ENCODE measurements at regions not wholly inside any gene's neighbourhood (a gene's known extent, or its start where the extent isn't known, plus 50 kb on each side); places are given as distances from the start of the nearest gene placed in this dataset.

GRCh38 chr6:9537381-9537780 lies 877.5 kb downstream of the TFAP2A start:
- Mint-ChIP-seq H3K27me3 (peaks cover 2% of the 10 kb centered on the region), H3K27ac (no peak overlapping the region), H3K4me3 (no peak overlapping the region), H3K4me1 (no peaks in the 10 kb centered on the region), H3K9me3 (ENCODE audit: low read depth) (no peaks in the 10 kb centered on the region), H3K36me3 (ENCODE audit: low read depth) (no peaks in the 10 kb centered on the region)
- ATAC-seq (no peak), DNase-seq (no peak)
- ChIA-PET CTCF (interaction anchor here (0.8 kb wide), 1 partner anchor 892 kb away, joined by 3 read pairs; no protein-coding TSS in a partner anchor), POLR2A (no interaction called here)
- intact Hi-C loops (cut with DNase I, micrococcal nuclease) = no loop called here

- intact Hi-C loops (cut with DNase I, micrococcal nuclease) = no loop called here
- Mint-ChIP-seq H3K36me3 (ENCODE audit: low read depth) (no peaks in the 10 kb centered on the region), H3K27ac (no peak overlapping the region), H3K4me1 (no peaks in the 10 kb centered on the region), H3K27me3 (peaks cover 2% of the 10 kb centered on the region), H3K4me3 (no peak overlapping the region), H3K9me3 (ENCODE audit: low read depth) (peaks cover 2% of the 10 kb centered on the region)
- ATAC-seq = no peak
- CTCF ChIA-PET = no interaction called here
- DNase-seq = no peak
- POLR2A ChIA-PET = no interaction called here
These were observed 879.8 kb downstream of the TFAP2A start for GRCh38 chr6:9535106-9535505.

DNA sequence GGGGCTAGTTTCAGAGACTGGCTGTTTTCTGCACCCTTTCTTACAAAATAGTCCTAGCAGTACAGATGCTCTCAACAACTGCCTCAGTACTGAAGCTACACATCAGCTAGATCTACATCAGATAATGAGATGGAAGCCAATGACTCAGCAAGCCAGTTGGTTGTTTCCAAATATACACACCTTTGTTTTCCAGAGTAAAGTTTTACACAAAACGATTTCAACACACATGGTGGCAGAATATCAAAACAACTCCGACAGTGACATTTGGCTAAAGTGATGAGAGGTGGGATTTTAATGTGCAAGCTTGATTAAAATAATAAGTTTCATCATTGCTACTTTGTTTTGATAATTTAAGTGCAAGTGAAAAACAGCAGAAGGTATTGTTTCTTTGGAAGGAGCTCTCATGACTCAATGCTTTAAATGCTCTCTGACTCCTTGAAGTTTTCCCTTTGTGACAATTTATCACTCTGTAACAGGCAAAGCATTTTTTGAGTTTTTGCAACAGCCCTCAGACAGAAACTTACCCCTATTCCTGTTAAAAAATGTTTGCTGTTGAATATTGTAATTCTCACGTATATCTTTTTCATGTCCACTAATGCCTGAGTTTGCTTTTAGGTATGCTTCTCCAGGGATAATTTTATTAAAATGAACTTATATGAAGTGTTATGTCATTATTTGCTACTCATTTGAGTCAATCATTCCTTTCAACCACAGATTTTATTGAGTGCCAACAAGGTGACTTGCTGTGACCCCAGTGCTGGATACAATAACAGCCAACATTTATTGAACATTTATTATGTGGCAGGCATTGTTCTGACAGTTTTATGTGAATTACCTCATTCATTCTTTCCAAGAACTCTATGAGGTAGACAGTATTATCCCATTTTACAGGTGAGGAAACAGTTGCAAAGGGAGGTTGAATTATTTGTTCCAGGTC lies 882.0 kb downstream of the TFAP2A start:
- CTCF ChIA-PET = interaction anchor here (0.7 kb wide), 1 partner anchor 11 kb away, joined by 3 read pairs; no protein-coding TSS in a partner anchor
- H3K36me3 Mint-ChIP-seq (ENCODE audit: low read depth) = no peaks in the 10 kb centered on the region

GRCh38 chr6:9527679-9528286 lies 887.1 kb downstream of the TFAP2A start:
- ATAC-seq = no peak
- intact Hi-C loops (cut with DNase I, micrococcal nuclease) = no loop called here
- POLR2A ChIA-PET = no interaction called here
- peaks cover 3% of the 10 kb centered on the region for H3K4me1 Mint-ChIP-seq
- no peak overlapping the region for H3K27ac Mint-ChIP-seq
- H3K4me3 Mint-ChIP-seq = no peak overlapping the region
- CTCF ChIA-PET = no interaction called here
- DNase-seq = no peak
- H3K9me3 Mint-ChIP-seq (ENCODE audit: low read depth) = peaks cover 2% of the 10 kb centered on the region
- peaks cover 3% of the 10 kb centered on the region for H3K27me3 Mint-ChIP-seq
- no peaks in the 10 kb centered on the region for H3K36me3 Mint-ChIP-seq (ENCODE audit: low read depth)

More for the DNA sequence above, 882.0 kb downstream of the TFAP2A start:
- Mint-ChIP-seq H3K9me3 (ENCODE audit: low read depth) (peaks cover 2% of the 10 kb centered on the region), H3K27me3 (no peaks in the 10 kb centered on the region), H3K4me3 (no peak overlapping the region), H3K27ac (no peak overlapping the region), H3K4me1 (no peaks in the 10 kb centered on the region)
- no peak for DNase-seq
- POLR2A ChIA-PET = no interaction called here
- intact Hi-C loops (cut with DNase I, micrococcal nuclease) = no loop called here
- no peak for ATAC-seq

DNA sequence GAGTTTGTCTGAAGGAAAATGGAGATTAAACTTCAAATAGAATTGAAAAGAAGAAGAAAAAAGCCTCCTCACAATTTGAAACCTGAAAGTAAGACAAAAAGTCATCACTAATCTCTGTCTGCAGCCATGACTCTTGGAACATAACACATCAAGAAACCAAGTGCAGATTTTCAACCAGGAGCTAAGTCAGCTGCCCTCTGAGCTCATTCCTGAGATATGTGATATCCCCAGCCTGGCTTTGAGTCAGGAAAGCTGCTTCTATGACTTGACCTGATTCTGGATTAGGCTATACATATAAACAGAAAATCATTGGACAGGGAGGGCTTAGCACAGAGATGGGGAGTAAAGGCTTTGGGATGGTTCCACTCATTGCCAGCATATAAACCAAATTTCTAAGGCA lies 891.4 kb downstream of the TFAP2A start:
- Mint-ChIP-seq H3K4me1 (peaks cover 11% of the 10 kb centered on the region), H3K4me3 (no peak overlapping the region), H3K27me3 (peaks cover 3% of the 10 kb centered on the region), H3K9me3 (ENCODE audit: low read depth) (no peaks in the 10 kb centered on the region), H3K36me3 (ENCODE audit: low read depth) (no peaks in the 10 kb centered on the region), H3K27ac (no peak overlapping the region)
- CTCF ChIA-PET = interaction anchor here (0.8 kb wide), 1 partner anchor 1543 kb away, joined by 4 read pairs; no protein-coding TSS in a partner anchor
- intact Hi-C loops (cut with DNase I, micrococcal nuclease) = no loop called here
- ATAC-seq (no peak), DNase-seq (no peak)
- POLR2A ChIA-PET = no interaction called here

GRCh38 chr6:9522101-9522500 lies 892.8 kb downstream of the TFAP2A start:
- H3K4me1 Mint-ChIP-seq = peaks cover 11% of the 10 kb centered on the region
- no peak for ATAC-seq
- intact Hi-C loops (cut with DNase I, micrococcal nuclease) = no loop called here
- CTCF ChIA-PET = interaction anchor here (1.0 kb wide), 1 partner anchor 11 kb away, joined by 3 read pairs; no protein-coding TSS in a partner anchor
- no peak for DNase-seq
- no peaks in the 10 kb centered on the region for H3K9me3 Mint-ChIP-seq (ENCODE audit: low read depth)
- POLR2A ChIA-PET = no interaction called here
- peaks cover 7% of the 10 kb centered on the region for H3K27me3 Mint-ChIP-seq
- H3K36me3 Mint-ChIP-seq (ENCODE audit: low read depth) = no peaks in the 10 kb centered on the region
- no peak overlapping the region for H3K4me3 Mint-ChIP-seq
- no peak overlapping the region for H3K27ac Mint-ChIP-seq

GRCh38 chr6:9521152-9521530 lies 893.7 kb downstream of the TFAP2A start:
- Mint-ChIP-seq H3K4me1 (peaks cover 11% of the 10 kb centered on the region), H3K36me3 (ENCODE audit: low read depth) (no peaks in the 10 kb centered on the region), H3K9me3 (ENCODE audit: low read depth) (no peaks in the 10 kb centered on the region), H3K4me3 (no peak overlapping the region), H3K27ac (peak overlapping the region; percentile 40), H3K27me3 (peaks cover 9% of the 10 kb centered on the region)
- peak; percentile 55 for ATAC-seq
- intact Hi-C loops (cut with DNase I, micrococcal nuclease) = no loop called here
- CTCF ChIA-PET = interaction anchor here (0.7 kb wide), 1 partner anchor 1433 kb away, joined by 3 read pairs; no protein-coding TSS in a partner anchor
- no peak for DNase-seq
- POLR2A ChIA-PET = no interaction called here

DNA sequence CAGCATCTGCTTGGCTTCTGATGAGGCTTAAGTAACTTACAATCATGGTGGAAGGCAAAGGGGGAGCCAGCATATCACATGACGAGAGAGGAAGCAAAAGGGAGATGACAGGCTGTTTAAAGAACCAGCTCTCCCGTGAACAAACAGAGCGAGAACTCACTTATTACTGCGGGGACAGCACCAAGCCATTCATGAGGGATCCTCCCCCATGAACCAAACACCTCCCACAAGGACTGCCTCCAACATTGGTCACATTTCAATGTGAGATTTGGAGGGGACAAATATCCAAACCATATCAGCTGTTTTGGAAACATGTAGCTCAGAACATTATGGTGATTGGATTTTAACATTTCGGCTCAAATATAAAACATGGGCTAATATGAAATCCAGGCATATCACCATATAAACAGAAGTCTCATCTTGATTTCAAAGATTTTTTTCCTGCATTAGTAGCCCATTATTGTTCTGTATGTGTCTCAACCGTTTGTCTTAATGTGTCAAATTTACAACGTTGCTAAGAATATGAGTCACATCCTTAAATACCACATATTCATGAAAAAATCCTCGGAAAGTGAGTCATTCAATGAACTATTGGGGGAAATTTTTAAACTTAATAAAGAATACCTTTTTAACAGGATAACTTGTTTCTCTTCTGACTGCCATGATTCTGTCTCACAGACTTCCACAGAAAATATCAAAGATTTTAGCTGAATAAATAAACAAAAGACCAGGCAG lies 894.3 kb downstream of the TFAP2A start:
- Mint-ChIP-seq H3K9me3 (ENCODE audit: low read depth) (no peaks in the 10 kb centered on the region), H3K4me3 (no peak overlapping the region), H3K36me3 (ENCODE audit: low read depth) (no peaks in the 10 kb centered on the region), H3K27me3 (peaks cover 9% of the 10 kb centered on the region), H3K27ac (peak overlapping the region; percentile 40), H3K4me1 (peaks cover 11% of the 10 kb centered on the region)
- ATAC-seq (peak; percentile 72), DNase-seq (peak; percentile 9)
- intact Hi-C loops (cut with DNase I, micrococcal nuclease) = no loop called here
- ChIA-PET POLR2A (no interaction called here), CTCF (interaction anchor here (0.7 kb wide), 1 partner anchor 1434 kb away, joined by 3 read pairs; no protein-coding TSS in a partner anchor)

GRCh38 chr6:9518431-9518830 lies 896.4 kb downstream of the TFAP2A start:
- H3K4me3 Mint-ChIP-seq = no peak overlapping the region
- no peaks in the 10 kb centered on the region for H3K9me3 Mint-ChIP-seq (ENCODE audit: low read depth)
- H3K4me1 Mint-ChIP-seq = peaks cover 11% of the 10 kb centered on the region
- DNase-seq (no peak), ATAC-seq (no peak)
- H3K36me3 Mint-ChIP-seq (ENCODE audit: low read depth) = no peaks in the 10 kb centered on the region
- POLR2A ChIA-PET = no interaction called here
- CTCF ChIA-PET = no interaction called here
- intact Hi-C loops (cut with DNase I, micrococcal nuclease) = no loop called here
- no peak overlapping the region for H3K27ac Mint-ChIP-seq
- peaks cover 9% of the 10 kb centered on the region for H3K27me3 Mint-ChIP-seq

GRCh38 chr6:9517806-9518205 lies 897.1 kb downstream of the TFAP2A start:
- CTCF ChIA-PET = no interaction called here
- no peak overlapping the region for H3K27ac Mint-ChIP-seq
- H3K9me3 Mint-ChIP-seq (ENCODE audit: low read depth) = no peaks in the 10 kb centered on the region
- DNase-seq (no peak), ATAC-seq (no peak)
- POLR2A ChIA-PET = no interaction called here
- H3K27me3 Mint-ChIP-seq = peaks cover 5% of the 10 kb centered on the region
- H3K36me3 Mint-ChIP-seq (ENCODE audit: low read depth) = no peaks in the 10 kb centered on the region
- peaks cover 8% of the 10 kb centered on the region for H3K4me1 Mint-ChIP-seq
- intact Hi-C loops (cut with DNase I, micrococcal nuclease) = no loop called here
- no peak overlapping the region for H3K4me3 Mint-ChIP-seq

DNA sequence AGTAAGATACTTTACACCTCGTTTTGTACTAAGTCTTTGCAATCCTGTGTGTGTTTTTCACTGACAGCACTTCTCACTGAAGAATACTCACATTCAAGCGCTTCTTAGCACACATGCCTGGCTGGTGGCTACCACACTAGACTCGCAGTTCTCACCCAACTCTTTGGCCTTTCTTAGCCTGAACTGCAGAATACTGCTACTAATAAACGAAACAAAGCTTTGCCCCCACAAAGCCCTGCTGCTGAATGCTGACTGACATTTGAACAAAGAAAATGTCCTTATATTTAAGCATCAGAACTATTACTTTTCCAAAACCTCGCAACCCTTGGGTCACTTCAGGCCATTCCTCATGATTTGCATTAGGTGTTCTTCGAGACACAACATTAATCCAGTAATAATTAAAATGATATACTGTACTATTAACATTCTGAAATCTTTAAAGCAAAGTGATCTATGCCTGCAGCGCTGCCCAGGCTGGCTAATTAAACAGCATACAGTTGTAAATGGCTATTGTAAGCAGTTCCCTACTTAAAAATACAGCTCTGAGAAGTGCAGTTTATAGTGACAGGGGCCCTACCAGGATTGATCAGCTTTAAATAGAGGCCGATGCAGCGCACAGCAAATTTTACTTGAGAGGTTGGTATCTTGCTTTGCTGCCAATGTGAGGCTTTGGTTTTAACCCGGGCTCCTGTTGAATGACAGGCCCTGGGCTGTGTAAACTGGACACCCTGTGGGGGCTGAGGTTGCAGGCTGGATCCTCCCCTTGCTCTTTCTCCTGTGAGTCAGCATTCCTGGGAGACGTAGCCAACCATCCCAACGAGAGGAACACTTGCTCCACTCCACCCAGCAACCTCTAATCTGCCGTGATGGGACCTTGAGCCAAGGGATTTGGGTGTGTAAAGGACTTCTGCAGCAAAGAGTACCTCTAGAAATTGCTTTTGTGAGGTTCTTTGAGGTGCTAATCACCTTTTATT lies 899.0 kb downstream of the TFAP2A start:
- CTCF ChIA-PET = no interaction called here
- Mint-ChIP-seq H3K9me3 (ENCODE audit: low read depth) (no peaks in the 10 kb centered on the region), H3K36me3 (ENCODE audit: low read depth) (no peaks in the 10 kb centered on the region), H3K27ac (no peak overlapping the region), H3K27me3 (peaks cover 5% of the 10 kb centered on the region), H3K4me1 (peaks cover 4% of the 10 kb centered on the region), H3K4me3 (no peak overlapping the region)
- intact Hi-C loops (cut with DNase I, micrococcal nuclease) = no loop called here
- POLR2A ChIA-PET = no interaction called here
- no peak for DNase-seq
- no peak for ATAC-seq
